Neuronal stem cell (in vitro differentiated cells): ENCODE measurements at regions not wholly inside any gene's neighbourhood (a gene's known extent, or its start where the extent isn't known, plus 50 kb on each side); places are given as distances from the start of the nearest gene placed in this dataset.

ENCODE experiments used
- DNase-seq: peaks from one replicate; pipeline ENCODE4 v3.0.0-alpha.2; 2013; ENCODE audit warnings: low spot score
- H2AFZ ChIP-seq: one replicate; pipeline ENCODE4 v1.6.1; 2013; ENCODE audit warnings: mild to moderate bottlenecking, low read length, inconsistent platforms
- H2AK5ac ChIP-seq: 2 replicates; pipeline ENCODE4 v1.6.1; 2013; ENCODE audit warnings: low read depth, mild to moderate bottlenecking, inconsistent platforms, low read length, moderate library complexity, mixed read lengths
- H2BK120ac ChIP-seq: 2 replicates; pipeline ENCODE4 v1.6.1; 2013; ENCODE audit warnings: low read depth, mild to moderate bottlenecking, inconsistent platforms, low read length, moderate library complexity, mixed read lengths
- H2BK12ac ChIP-seq: one replicate; pipeline ENCODE4 v1.6.1; 2013; ENCODE audit warnings: low read length, inconsistent platforms
- H2BK15ac ChIP-seq: 2 replicates; pipeline ENCODE4 v1.6.1; 2013; ENCODE audit warnings: mild to moderate bottlenecking, low read length, inconsistent platforms, mixed read lengths
- H2BK5ac ChIP-seq: one replicate; pipeline ENCODE4 v1.6.1; 2013; ENCODE audit warnings: inconsistent platforms, mild to moderate bottlenecking, low read length, moderate library complexity
- H3K14ac ChIP-seq: one replicate; pipeline ENCODE4 v1.6.1; 2013; ENCODE audit warnings: low read length, inconsistent platforms
- H3K18ac ChIP-seq: 2 replicates; pipeline ENCODE4 v1.6.1; 2013; ENCODE audit warnings: low read length, inconsistent platforms
- H3K23ac ChIP-seq: 2 replicates; pipeline ENCODE4 v1.6.1; 2013; ENCODE audit warnings: low read depth, mild to moderate bottlenecking, mixed read lengths, low read length, inconsistent platforms; ENCODE audit not compliant: poor library complexity
- H3K27ac ChIP-seq: replicated peaks from 3 replicates; pipeline ENCODE4 v1.5.1; 2013; ENCODE audit warnings: low read length, inconsistent platforms
- H3K27me3 ChIP-seq, 3 experiments: 2 replicates each; pipeline ENCODE4 v1.6.1; 2013; ENCODE audit warnings: low read length in 3 of 3, mild to moderate bottlenecking in 2 of 3, inconsistent platforms in 1 of 3, low read depth in 1 of 3, mixed read lengths in 1 of 3, moderate library complexity in 1 of 3; ENCODE audit not compliant: control insufficient read depth in 3 of 3, insufficient read depth in 3 of 3
- H3K36me3 ChIP-seq, 2 donors: replicated peaks in 1 of 2; 2 replicates each; pipeline ENCODE4 v1.6.1; 2013; ENCODE audit warnings: low read length in 2 of 2; ENCODE audit not compliant: control insufficient read depth in 2 of 2, insufficient read depth in 2 of 2
- H3K4ac ChIP-seq: 2 replicates; pipeline ENCODE4 v1.6.1; 2013; ENCODE audit warnings: inconsistent platforms, mild to moderate bottlenecking, low read length, moderate library complexity
- H3K4me1 ChIP-seq, 2 donors: 1 replicate in 1 of 2; 2 replicates in 1 of 2; pipeline ENCODE4 v1.6.1; 2013; ENCODE audit warnings: low read length in 2 of 2, low read depth in 1 of 2; ENCODE audit not compliant: control insufficient read depth in 2 of 2, insufficient read depth in 1 of 2
- H3K4me2 ChIP-seq: one replicate; pipeline ENCODE4 v1.6.1; 2013; ENCODE audit warnings: mild to moderate bottlenecking, low read length, inconsistent platforms; ENCODE audit not compliant: insufficient read depth, poor library complexity, severe bottlenecking
- H3K4me3 ChIP-seq, 2 donors: 2 replicates each; pipeline ENCODE4 v1.5.1; 2013; ENCODE audit warnings: low read length in 2 of 2, mild to moderate bottlenecking in 2 of 2, inconsistent platforms in 1 of 2, moderate library complexity in 1 of 2
- H3K79me1 ChIP-seq: one replicate; pipeline ENCODE4 v1.6.1; 2013; ENCODE audit warnings: low read depth, mild to moderate bottlenecking, inconsistent platforms, low read length, moderate library complexity
- H3K9ac ChIP-seq: one replicate; pipeline ENCODE4 v1.6.1; 2013; ENCODE audit warnings: mild to moderate bottlenecking, low read depth, low read length, inconsistent platforms; ENCODE audit not compliant: poor library complexity
- H3K9me3 ChIP-seq, 2 donors: replicated peaks in 1 of 2; 2 replicates each; pipeline versions ENCODE3 to v1.6.1; 2013; ENCODE audit warnings: low read length in 2 of 2, mild to moderate bottlenecking in 2 of 2, inconsistent platforms in 1 of 2, low read depth in 1 of 2, mixed read lengths in 1 of 2, moderate library complexity in 1 of 2; ENCODE audit not compliant: control insufficient read depth in 2 of 2, insufficient read depth in 1 of 2
- H4K8ac ChIP-seq: one replicate; pipeline ENCODE4 v1.6.1; 2013; ENCODE audit warnings: low read depth, mild to moderate bottlenecking, inconsistent platforms, low read length, moderate library complexity
- H4K91ac ChIP-seq: one replicate; pipeline ENCODE4 v1.6.1; 2013; ENCODE audit warnings: low read length, low read depth, mild to moderate bottlenecking, inconsistent platforms; ENCODE audit not compliant: poor library complexity
- WGBS, 2 donors: extraction: QIAGEN DNeasy Blood & Tissue Kit; methylation state at CpG; one replicate each; pipeline ENCODE4 v1.1.7; 2013; ENCODE audit warnings: missing lambda C conversion rate in 2 of 2, mixed read lengths in 1 of 2; ENCODE audit not compliant: insufficient read length in 2 of 2, insufficient replicate concordance in 1 of 2; ENCODE audit errors: extremely low coverage in 2 of 2; 5-methylcytosine and 5-hydroxymethylcytosine counted together

DNA sequence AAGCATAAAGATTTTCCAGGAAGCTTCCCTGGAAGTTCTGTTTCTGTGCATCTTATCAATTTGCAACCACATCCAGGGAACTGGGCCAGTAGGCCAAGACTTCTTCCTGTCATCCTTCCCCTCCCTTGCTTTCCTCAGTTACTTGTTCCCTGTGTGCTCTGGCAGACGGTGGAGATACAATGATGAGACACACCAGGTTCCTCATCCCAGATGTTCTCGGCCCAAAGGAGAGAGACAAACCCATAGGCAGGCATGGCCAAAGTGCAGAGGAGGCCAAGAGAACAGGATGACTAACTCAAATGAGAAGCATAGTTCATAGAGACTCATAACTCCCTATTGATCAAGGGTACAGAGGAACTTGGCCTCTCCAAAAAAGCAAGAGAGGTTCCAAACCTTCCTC is 652.6 kb downstream of the CCDC171 start:
- no peak overlapping the region for H2AFZ ChIP-seq
- H3K27me3 ChIP-seq, result no peaks in the 10 kb centered on the region
- H3K9me3 ChIP-seq, result no peaks in the 10 kb centered on the region
- H3K23ac ChIP-seq, result no peak overlapping the region
- H3K9ac ChIP-seq, result no peak overlapping the region
- no peak overlapping the region for H2AK5ac ChIP-seq
- no peak overlapping the region for H3K4me3 ChIP-seq
- H2BK12ac ChIP-seq, result no peak overlapping the region
- DNase-seq, result no peak
- no peak overlapping the region for H3K4ac ChIP-seq
- H3K36me3 ChIP-seq, result no peaks in the 10 kb centered on the region
- no peak overlapping the region for H4K91ac ChIP-seq
- no peak overlapping the region for H3K14ac ChIP-seq
- H4K8ac ChIP-seq, result no peak overlapping the region
- peaks cover 0 to 6% of the 10 kb centered on the region in 2 donors for H3K4me1 ChIP-seq
- no peak overlapping the region for H2BK5ac ChIP-seq
- H2BK15ac ChIP-seq, result no peak overlapping the region
- WGBS, 2 donors, result no CpG with 5 or more reads among the region's 2 CpGs
- no peak overlapping the region for H2BK120ac ChIP-seq
- no peak overlapping the region for H3K27ac ChIP-seq
- H3K18ac ChIP-seq, result no peak overlapping the region
- H3K79me1 ChIP-seq, result no peaks in the 10 kb centered on the region
- H3K4me2 ChIP-seq, result no peak overlapping the region

- H3K9me3 ChIP-seq, result no peaks in the 10 kb centered on the region
- H3K79me1 ChIP-seq, result no peaks in the 10 kb centered on the region
- no peaks in the 10 kb centered on the region for H3K36me3 ChIP-seq
- H4K8ac ChIP-seq, result no peak overlapping the region
- H2BK12ac ChIP-seq, result no peak overlapping the region
- no peak for DNase-seq
- H3K18ac ChIP-seq, result no peak overlapping the region
- WGBS, 2 donors, result no CpG with 5 or more reads among the region's 3 CpGs
- no peak overlapping the region for H2BK5ac ChIP-seq
- no peak overlapping the region for H2BK120ac ChIP-seq
- no peak overlapping the region for H3K27ac ChIP-seq
- no peak overlapping the region for H2BK15ac ChIP-seq
- H3K14ac ChIP-seq, result no peak overlapping the region
- H3K23ac ChIP-seq, result no peak overlapping the region
- H3K4me2 ChIP-seq, result no peak overlapping the region
- H4K91ac ChIP-seq, result no peak overlapping the region
- H3K27me3 ChIP-seq, result no peaks in the 10 kb centered on the region
- peaks cover 0 to 6% of the 10 kb centered on the region in 2 donors for H3K4me1 ChIP-seq
- H3K9ac ChIP-seq, result no peak overlapping the region
- no peak overlapping the region for H3K4me3 ChIP-seq
- no peak overlapping the region for H2AK5ac ChIP-seq
- H2AFZ ChIP-seq, result peak overlapping the region; percentile 77
- no peak overlapping the region for H3K4ac ChIP-seq
These were observed 653.7 kb downstream of the CCDC171 start for GRCh38 chr9:16206518-16206917.

- Histone ChIP-seq H3K4me1 (peaks cover 0 to 6% of the 10 kb centered on the region in 2 donors), H3K4me2 (no peak overlapping the region), H3K79me1 (no peaks in the 10 kb centered on the region), H2BK120ac (no peak overlapping the region), H2BK5ac (no peak overlapping the region), H3K9me3 (no peaks in the 10 kb centered on the region), H4K91ac (no peak overlapping the region), H3K4me3 (no peak overlapping the region), H3K18ac (peak overlapping the region; percentile 74), H2AK5ac (no peak overlapping the region), H3K9ac (peak overlapping the region; percentile 26), H3K36me3 (no peaks in the 10 kb centered on the region), H2AFZ (peak overlapping the region; percentile 77), H3K23ac (no peak overlapping the region), H3K27ac (no peak overlapping the region), H3K27me3 (no peaks in the 10 kb centered on the region), H4K8ac (no peak overlapping the region), H3K14ac (no peak overlapping the region), H2BK15ac (no peak overlapping the region), H2BK12ac (no peak overlapping the region), H3K4ac (no peak overlapping the region)
- no peak for DNase-seq
- WGBS, 2 donors, result no CpG with 5 or more reads among the region's 9 CpGs
These were observed 654.3 kb downstream of the CCDC171 start for GRCh38 chr9:16207161-16207560.

DNA sequence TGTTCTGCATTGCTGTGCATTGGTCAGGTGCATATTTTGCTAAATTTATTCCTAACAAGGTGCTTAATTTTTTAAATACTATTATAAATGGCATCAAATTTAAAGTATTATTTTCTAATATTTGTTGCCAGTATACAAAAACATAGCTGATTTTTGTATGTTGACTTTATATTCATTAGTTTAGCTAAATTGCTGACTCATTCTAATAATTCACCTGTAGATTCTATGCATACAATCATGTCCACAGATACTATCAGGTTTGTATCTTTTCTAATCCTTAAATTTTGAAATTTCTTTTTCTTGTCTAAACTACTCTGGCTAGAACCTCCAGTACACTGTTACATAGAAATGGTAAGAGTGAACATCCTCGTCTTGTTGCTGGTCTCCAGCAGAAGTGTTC is 657.6 kb downstream of the CCDC171 start:
- Histone ChIP-seq H2BK12ac (no peak overlapping the region), H3K4ac (no peak overlapping the region), H3K23ac (no peak overlapping the region), H3K9me3 (no peaks in the 10 kb centered on the region), H3K79me1 (no peaks in the 10 kb centered on the region), H3K27me3 (no peaks in the 10 kb centered on the region), H4K8ac (no peak overlapping the region), H2BK5ac (no peak overlapping the region), H3K4me3 (no peak overlapping the region), H3K36me3 (no peaks in the 10 kb centered on the region), H2AK5ac (no peak overlapping the region), H2BK120ac (no peak overlapping the region), H3K27ac (no peak overlapping the region), H2AFZ (no peak overlapping the region), H2BK15ac (no peak overlapping the region), H3K18ac (no peak overlapping the region), H3K14ac (no peak overlapping the region), H4K91ac (no peak overlapping the region), H3K9ac (no peak overlapping the region), H3K4me1 (peaks cover 0 to 4% of the 10 kb centered on the region in 2 donors), H3K4me2 (no peak overlapping the region)
- WGBS, 2 donors, result no CpG with 5 or more reads among the region's 1 CpG
- DNase-seq, result no peak
